ENCODE measurements at regions not wholly inside any gene's neighbourhood (a gene's known extent, or its start where the extent isn't known, plus 50 kb on each side); places are given as distances from the start of the nearest gene placed in this dataset.

- no peak for DNase-seq
- TF ChIP-seq, protein P1, sequence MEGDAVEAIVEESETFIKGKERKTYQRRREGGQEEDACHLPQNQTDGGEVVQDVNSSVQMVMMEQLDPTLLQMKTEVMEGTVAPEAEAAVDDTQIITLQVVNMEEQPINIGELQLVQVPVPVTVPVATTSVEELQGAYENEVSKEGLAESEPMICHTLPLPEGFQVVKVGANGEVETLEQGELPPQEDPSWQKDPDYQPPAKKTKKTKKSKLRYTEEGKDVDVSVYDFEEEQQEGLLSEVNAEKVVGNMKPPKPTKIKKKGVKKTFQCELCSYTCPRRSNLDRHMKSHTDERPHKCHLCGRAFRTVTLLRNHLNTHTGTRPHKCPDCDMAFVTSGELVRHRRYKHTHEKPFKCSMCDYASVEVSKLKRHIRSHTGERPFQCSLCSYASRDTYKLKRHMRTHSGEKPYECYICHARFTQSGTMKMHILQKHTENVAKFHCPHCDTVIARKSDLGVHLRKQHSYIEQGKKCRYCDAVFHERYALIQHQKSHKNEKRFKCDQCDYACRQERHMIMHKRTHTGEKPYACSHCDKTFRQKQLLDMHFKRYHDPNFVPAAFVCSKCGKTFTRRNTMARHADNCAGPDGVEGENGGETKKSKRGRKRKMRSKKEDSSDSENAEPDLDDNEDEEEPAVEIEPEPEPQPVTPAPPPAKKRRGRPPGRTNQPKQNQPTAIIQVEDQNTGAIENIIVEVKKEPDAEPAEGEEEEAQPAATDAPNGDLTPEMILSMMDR (IDR thresholded peaks at IDR 0.05; ENCODE audit: borderline replicate concordance) = no peak
- Histone ChIP-seq H3K4me3 (no peak overlapping the region), H3K9me3 (replicated peaks) (no peaks in the 10 kb centered on the region), H3K27ac (replicated peaks) (no peak overlapping the region), H3K27me3 (ENCODE audit: low read depth) (no peaks in the 10 kb centered on the region), H3K4me1 (no peaks in the 10 kb centered on the region), H3K36me3 (no peaks in the 10 kb centered on the region)
- intact Hi-C loops (cut with micrococcal nuclease) = no loop called here
Measured at GRCh38 chr12:15052691-15053090, 79.8 kb downstream of the PDE6H start.

GRCh38 chr12:15056218-15056617 lies 83.4 kb downstream of the PDE6H start:
- TF ChIP-seq, protein P1 (IDR thresholded peaks at IDR 0.05; ENCODE audit: borderline replicate concordance) = no peak
- H3K36me3 ChIP-seq = no peaks in the 10 kb centered on the region
- no peak overlapping the region for H3K4me3 ChIP-seq
- H3K27ac ChIP-seq (replicated peaks) = no peak overlapping the region
- DNase-seq = no peak
- H3K4me1 ChIP-seq = no peaks in the 10 kb centered on the region
- intact Hi-C loops (cut with micrococcal nuclease) = no loop called here
- no peaks in the 10 kb centered on the region for H3K9me3 ChIP-seq (replicated peaks)
- H3K27me3 ChIP-seq (ENCODE audit: low read depth) = no peaks in the 10 kb centered on the region
